Coronary artery (tissue), 2 donors: ENCODE measurements at regions not wholly inside any gene's neighbourhood (a gene's known extent, or its start where the extent isn't known, plus 50 kb on each side); places are given as distances from the start of the nearest gene placed in this dataset.

Experiments
- DNase-seq: peaks from one replicate; pipeline ENCODE4 v3.0.0-alpha.2; 2017; ENCODE audit warnings: low spot score
- H3K27ac ChIP-seq, 2 donors: fragments of 200-600 bp; sonication (generic); one replicate each; pipeline ENCODE4 v1.5.1; 2016 to 2019
- H3K4me3 ChIP-seq: fragments of 200-600 bp; sonication (generic); 2 replicates; pipeline ENCODE4 v1.5.1; 2016; ENCODE audit warnings: mild to moderate bottlenecking, moderate library complexity
- TF ChIP-seq, protein P1 (sequence below): fragments of 200-600 bp; sonication (generic); IDR thresholded peaks from one replicate; pipeline ENCODE4 v1.5.1; 2019; ENCODE audit warnings: antibody characterized with exemption

DNA sequence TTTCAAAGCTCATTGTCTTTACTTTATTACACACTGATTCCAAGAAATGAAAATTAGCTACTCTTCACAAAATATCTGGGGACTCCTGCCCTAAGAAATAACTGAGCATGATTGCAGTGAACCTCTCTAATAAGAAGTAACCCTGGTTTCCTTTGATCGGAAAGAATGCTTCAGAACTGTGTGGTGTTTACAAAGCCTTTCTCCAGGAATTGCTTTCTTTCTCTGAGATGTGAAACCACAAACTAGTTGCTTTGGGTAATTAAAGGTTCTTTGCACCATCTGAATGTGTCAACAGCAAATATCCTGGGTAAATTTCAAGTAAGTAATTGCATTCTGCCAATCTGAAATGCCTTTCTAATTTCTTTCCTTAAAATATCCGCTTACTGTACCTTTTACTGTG, 292.9 kb upstream of the SLIT2 start:
- Histone ChIP-seq H3K4me3 (no peak overlapping the region), H3K27ac (no peak overlapping the region)
- no peak for DNase-seq
- TF ChIP-seq, protein P1, sequence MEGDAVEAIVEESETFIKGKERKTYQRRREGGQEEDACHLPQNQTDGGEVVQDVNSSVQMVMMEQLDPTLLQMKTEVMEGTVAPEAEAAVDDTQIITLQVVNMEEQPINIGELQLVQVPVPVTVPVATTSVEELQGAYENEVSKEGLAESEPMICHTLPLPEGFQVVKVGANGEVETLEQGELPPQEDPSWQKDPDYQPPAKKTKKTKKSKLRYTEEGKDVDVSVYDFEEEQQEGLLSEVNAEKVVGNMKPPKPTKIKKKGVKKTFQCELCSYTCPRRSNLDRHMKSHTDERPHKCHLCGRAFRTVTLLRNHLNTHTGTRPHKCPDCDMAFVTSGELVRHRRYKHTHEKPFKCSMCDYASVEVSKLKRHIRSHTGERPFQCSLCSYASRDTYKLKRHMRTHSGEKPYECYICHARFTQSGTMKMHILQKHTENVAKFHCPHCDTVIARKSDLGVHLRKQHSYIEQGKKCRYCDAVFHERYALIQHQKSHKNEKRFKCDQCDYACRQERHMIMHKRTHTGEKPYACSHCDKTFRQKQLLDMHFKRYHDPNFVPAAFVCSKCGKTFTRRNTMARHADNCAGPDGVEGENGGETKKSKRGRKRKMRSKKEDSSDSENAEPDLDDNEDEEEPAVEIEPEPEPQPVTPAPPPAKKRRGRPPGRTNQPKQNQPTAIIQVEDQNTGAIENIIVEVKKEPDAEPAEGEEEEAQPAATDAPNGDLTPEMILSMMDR = no peak

DNA sequence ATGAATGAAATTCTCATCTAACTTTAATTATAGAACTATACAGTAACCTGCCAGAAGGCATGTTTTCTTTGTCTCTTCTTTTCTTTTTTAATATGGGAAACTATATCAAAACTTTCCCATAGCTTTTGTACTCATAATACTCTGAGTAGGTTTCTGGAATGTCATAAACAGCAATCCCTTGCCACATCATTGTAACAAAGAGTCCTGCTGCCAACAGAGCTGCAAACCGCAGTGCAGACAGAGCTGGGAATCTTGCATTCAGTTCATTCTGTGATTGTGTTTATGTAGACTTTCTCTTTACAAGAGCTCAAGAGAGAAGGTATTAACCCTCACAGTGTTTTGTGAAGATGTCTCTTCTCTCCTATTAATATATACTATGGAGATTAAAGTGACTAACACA, 304.4 kb upstream of the SLIT2 start:
- no peak for DNase-seq
- Histone ChIP-seq H3K4me3 (no peak overlapping the region), H3K27ac (no peak overlapping the region)
- TF ChIP-seq, protein P1 = no peak

DNA sequence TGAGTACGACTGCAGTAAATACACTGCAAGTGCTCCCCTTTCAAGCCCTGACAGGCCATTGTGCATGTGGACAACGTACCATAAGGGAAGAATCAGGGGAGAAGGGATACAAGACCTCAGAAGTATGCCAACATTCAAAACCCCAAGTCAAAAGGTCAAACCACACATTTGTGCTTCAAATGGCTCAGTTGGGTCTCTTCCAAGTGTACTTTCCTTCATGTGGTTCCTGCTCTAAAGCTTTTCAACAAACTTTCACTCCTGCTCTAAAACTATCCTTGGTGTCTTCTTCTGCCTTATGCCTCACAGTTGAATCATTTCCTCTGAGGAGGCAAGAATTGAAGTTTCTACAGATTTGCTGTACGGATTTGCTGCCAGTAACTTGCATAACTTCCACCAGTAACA, 305.7 kb upstream of the SLIT2 start:
- Histone ChIP-seq H3K4me3 (no peak overlapping the region), H3K27ac (no peak overlapping the region)
- TF ChIP-seq, protein P1 = no peak
- no peak for DNase-seq

DNA sequence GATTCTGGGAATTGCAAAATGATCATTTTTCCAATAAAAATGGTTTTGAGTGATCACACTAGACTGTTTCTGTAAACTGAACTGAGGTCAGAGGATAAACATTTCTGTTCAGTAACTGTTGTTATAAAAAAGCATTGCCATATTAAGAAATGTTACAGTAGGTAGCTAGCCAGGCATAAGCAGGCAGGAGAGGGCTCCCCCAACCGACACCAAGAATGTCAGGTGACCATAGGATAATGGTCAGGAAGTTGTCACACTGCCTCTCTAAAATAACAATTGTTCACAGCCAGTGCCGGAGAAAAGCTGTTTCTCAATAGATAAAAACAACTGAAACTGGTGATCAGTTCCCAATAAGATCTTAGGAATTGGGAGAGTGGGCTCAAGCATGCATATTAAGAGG, 306.2 kb upstream of the SLIT2 start:
- TF ChIP-seq, protein P1 = no peak
- H3K4me3 ChIP-seq = no peak overlapping the region
- no peak for DNase-seq

DNA sequence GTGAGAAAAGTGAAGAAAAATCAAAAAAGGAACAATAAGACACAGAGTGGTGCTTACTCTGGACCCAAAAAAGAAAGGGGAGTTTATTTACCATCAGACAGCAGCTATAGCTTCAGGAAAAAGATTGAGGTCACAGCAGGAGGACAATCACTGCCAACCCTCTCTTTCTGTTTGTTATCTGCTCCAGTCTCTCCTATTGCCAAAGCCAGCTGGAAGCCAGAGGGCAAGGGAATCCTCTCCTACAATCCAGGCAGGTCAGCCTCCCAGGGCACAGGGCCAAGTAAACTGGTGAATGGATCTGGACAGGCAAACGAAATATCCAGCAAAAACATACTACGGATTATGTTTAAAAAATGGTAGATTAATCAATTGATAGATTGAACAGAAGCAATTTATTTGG, 306.9 kb upstream of the SLIT2 start:
- no peak for DNase-seq
- H3K4me3 ChIP-seq = no peak overlapping the region
- TF ChIP-seq, protein P1 = no peak
- no peak overlapping the region for H3K27ac ChIP-seq

More for the DNA sequence above, 306.2 kb upstream of the SLIT2 start:
- no peak overlapping the region for H3K27ac ChIP-seq

DNA sequence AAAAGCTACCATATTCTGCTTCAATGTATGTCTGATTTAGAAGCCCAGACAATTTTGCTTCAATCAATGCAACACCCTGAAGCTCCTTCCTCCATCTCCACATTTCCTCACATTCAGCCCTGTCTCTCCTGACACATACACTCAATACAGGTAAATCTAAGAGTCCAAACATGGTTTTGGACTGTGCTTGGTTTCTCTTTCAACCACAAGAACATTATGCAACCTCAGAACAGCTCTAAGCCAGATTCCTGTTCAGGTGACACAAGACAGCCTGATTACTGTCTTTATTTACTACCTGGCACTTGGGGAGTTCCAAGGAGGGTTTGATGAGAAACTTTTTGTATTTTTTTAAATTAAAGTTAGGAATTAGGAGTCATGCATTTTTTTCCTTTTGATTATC, 307.5 kb upstream of the SLIT2 start:
- H3K27ac ChIP-seq = no peak overlapping the region
- DNase-seq = no peak
- no peak overlapping the region for H3K4me3 ChIP-seq
- TF ChIP-seq, protein P1 = no peak

DNA sequence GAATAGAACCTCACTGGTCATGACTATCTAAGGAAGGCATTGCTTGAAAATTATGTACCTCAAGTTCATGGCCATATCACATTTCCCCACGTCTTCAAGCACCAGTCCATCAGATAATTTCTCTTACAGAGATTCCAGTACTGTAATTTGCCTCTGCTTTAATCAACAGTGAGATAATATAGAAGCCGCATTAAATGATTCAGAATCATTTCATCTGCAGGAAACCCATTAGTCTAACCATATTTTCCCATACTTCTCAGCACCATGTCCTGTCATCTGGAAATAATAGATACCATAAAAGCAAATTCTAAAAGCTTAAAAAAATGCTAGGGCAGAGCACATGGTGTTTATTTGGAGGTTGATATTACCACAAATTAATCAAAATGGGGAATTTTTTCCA, 310.3 kb upstream of the SLIT2 start:
- TF ChIP-seq, protein P1 = no peak
- DNase-seq = no peak
- Histone ChIP-seq H3K4me3 (no peak overlapping the region), H3K27ac (no peak overlapping the region)
